Inferior parietal cortex (tissue), 1 donor: ENCODE measurements at regions not wholly inside any gene's neighbourhood (a gene's known extent, or its start where the extent isn't known, plus 50 kb on each side); places are given as distances from the start of the nearest gene placed in this dataset.
A peak's percentile ranks its signal among the peaks of the same experiment; 100 is the strongest.

Experiments used
- DNase-seq: peaks from one replicate; pipeline ENCODE4 v3.0.0-alpha.2; 2016; ENCODE audit errors: extremely low spot score

DNA sequence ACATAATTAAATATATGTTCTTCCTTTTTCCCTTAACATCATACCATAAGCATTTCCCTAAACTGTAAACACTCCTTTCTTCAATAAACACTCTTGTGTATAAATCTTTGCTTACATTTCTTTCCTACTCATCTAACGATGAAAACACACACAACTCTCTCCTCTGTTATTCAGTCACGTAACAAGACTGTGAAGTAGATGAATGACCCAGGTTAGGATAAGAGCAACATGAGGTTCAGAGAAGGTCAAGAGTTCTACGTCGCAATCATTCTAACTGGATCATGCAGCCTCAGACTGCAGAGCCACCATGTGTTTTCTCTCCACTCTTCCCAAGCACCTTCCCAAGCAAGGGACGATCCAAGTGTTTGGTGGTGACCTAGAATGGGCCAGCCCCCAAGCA, 70.5 kb upstream of the SPTLC1 start:
- DNase-seq: no peak

DNA sequence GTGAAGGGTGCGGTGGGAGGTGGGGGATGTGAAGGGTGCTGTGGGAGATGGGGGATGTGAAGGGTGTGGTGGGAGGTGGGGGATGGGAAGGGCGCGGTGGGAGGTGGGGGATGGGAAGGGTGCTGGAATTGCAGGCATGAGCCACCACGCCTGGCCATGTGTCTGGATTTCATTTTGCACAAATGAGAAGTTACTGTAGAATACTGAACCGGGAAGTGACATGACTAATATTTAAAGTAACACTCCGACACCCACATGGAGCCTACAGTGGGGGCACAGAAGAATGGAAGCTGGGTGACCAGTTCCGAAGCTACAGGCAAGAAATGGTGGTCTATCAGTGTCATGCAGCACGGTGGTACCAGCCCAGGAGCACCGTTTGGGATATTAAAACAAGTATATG, 69.9 kb upstream of the SPTLC1 start:
- DNase-seq: no peak

DNA sequence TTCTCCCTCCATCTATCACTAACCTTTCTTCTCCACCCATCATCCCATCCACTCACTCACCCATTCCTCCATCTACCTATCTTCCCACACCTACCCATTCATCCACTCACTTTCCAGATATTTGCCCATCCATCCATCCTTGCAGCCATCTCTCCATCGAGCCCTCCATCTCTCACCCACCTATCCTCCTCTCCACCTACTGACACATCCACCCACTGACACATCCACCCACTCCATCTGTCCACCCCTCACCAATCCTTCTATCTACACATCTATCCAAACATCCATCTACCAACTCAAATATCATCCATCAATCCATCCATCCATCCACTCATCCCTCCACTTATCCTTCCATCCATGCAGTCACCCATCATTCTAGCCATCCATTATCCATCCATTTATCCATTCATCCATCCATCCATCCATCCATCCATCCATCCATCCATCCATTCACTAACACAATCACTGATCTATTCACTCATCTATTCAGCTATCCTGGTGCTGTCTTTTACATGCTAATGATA, 68.9 kb upstream of the SPTLC1 start:
- DNase-seq: no peak

DNA sequence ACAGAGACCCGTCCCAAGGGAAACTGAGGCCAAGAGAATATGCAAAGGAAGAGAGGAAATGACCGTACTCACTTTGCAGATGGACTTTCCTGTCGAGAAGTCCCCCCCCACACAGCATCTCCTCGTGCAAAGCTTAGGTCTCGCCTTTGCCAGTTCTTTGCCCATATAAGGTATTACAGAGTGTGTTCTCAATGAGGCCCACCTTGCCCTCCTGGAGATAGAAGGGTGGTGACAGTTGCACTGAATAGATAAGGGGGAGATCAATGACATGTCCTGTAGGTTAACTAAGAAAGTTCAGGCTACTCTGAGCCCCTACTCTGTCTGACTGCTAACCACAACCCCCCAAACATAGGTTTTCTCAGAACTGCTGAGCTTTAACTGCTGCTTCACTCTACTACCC, 68.2 kb upstream of the SPTLC1 start:
- DNase-seq: no peak

DNA sequence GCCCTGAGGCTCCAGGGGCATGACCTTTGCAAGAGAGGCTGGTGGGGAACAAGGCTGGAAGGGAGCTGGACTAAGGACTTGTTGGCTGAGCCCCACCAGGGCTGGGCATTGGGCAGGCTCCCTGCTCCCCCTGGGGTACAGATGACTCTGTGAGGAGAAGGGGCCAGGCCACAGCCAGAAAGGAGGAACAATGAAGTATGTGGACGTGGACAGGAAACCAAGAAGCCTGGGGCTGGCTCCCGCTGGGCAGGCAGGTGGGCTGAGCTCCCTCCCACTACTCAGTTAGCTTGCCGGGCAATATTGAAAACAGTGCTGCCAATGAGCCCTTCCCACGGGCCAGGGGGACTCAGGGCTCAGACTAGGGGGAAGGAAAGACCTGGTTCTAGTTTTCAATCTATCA, 66.1 kb upstream of the SPTLC1 start:
- DNase-seq: no peak

DNA sequence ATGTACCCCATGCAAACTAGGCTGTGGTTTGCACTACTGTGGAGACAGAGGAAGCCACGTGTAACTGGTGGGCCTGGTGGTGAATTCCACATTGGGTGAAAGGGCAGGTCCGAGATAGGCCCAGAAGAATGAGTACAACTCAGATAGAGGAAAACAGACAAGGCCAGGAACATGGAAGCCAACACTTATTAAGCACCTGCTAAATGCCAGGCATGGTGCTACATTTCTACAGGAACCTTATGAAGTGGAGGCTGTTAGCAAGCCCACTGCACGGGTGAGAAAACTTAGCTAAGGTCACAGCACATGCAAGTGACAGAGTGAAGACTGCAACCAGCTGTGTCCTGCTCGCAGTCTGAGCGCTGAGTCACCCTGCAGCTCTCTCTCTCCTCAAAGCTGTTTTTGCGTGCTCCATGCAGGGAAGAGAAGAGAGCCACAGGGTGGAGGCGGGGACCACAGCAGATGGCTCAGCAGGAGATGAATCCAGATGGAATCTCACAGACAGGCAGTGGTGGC, 65.5 kb upstream of the SPTLC1 start:
- peak; percentile 59 for DNase-seq

DNA sequence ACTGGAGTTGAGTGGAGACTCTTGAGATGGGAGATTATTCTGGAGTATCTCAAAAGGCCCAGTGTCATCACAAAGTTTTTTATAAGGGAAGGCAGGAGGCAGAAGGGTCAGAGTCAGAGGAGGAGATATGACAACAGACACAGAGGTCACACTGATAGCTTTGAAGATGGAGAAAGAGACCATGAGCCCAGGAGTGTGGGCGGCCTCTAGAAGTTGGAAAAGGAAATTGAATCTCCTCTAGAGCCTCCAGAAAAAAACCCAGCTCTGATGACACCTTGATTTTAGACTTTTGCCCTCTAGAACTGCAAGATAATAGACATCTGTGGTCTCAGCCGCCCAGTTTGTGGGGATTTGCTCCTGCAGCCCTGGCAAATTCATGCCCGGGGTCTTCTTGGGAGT, 64.8 kb upstream of the SPTLC1 start:
- no peak for DNase-seq

DNA sequence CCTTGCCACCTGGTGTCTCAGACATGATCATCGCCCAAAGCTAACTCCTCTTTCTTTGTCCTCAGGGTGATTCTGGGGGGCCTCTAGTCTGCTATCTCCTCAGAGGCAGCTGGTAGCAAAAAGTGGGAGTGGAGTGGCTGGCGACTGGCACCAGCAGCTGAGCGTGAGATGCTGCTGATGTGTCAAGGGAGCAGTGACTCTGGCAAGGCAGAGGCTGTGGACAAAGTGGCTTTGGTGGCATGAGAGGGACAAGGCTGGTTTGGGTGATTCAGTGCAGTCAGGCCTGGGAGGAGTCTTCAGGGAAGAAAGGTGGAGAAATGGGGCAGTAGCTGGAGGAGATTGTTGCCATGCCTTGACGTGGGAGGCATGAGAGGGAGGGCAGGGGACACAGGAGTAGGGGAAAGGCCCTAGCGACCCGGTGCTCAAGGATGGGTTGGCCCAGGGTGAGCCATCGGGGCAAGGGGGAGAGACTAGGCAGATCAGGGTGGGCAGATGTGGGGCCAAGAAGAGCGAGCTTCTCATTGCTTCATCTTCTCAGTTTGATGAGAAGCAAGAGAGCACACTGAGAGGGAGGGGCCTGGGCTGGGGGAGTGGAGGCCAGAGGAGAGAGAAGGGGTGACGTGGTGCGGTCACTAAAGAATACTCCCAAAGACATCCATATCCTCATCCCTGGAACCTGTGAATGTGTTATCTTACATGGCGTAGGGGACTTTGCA, 64.2 kb upstream of the SPTLC1 start:
- DNase-seq: no peak

DNA sequence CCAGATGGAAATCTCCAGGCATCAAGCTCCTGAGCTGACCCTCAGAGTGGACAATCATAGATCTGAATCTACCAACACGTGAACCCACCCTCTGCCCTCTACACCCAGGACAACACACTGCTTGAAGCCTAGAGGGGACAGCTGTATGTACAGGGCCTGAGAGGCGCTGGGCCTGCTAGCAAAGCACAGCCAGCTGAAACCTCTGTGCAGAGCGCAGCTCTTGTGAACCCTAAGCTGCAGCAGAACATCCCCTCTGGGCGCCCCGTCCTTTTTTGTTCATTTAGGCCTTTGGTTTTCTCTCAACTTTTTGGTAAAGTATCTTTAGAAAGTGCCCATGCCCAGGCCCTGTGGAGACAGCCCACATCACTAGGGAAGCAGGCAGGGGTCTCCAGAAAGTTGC, 62.4 kb upstream of the SPTLC1 start:
- DNase-seq: no peak

DNA sequence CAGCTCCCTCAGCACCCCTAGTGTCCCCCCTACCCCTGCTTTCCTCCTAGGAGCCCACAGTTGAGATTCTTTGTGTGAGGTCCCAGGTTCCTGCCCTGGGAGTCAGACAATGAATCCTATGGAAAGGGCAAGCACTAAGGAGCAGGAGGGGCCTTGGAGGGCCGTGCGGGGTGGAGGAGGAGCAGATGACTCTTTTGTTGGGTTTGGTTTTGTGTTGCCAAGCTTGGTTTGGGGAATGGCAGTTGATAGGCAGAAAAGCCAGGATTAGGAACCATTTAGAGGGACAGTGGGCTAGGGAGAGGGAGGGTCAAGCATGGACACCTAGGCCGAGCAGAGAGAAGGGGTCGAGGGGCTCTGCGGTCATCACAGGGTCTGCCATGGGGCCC, 61.6 kb upstream of the SPTLC1 start:
- DNase-seq: no peak

DNA sequence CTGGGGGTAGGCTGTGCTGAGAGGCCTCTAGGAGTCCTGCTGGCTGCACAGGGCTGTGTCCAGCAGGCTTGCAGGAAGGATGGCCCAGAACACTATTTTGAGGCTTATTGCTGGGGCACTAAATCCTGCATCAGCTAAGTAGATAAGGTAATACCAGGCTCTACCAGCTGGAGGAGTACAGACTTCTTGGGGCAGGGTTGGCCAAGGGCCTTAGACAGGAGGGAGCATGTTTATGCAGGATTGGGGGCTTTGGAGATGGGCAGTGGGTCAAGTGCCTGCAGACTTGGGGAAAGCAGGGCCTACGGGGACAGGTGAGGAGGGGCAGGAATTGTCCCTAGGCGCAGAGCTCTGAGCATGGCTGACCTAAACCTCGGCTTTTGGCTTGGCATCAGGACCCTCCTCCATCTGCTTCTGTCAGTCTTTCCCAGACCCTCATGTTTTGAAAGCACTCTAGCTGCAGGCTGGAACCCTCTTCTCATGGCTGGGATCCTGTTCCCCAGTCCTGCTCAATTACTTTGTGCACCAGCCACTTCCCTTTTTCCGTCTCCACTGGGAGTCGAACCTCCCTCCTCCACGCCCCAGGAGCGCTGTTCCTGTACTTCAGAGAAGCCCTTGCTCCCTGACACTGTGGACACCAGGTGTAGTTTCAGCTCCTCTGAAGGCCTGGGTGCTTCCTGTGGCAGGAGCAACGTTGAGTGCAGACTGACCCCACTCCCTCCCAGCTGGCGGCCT, 61.0 kb upstream of the SPTLC1 start:
- no peak for DNase-seq

DNA sequence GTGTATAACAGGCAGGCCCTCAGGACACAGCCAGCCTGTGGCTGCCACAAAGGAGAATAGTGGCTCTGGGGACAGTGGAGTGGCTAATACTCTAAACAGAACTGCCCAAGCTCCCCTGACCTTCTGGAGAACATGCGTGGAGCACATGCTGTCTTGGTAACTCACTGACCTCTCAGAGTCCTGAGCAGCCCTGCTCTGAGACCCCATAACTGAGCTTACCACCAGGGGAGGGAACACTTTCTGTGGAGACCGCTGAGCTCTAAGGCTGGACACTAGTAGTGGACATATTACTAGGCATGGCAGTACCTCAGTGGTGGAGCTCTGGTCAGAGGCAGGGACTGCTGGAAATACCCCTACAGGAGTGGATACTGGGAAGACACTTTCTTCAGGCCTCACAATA, 60.2 kb upstream of the SPTLC1 start:
- DNase-seq: no peak

DNA sequence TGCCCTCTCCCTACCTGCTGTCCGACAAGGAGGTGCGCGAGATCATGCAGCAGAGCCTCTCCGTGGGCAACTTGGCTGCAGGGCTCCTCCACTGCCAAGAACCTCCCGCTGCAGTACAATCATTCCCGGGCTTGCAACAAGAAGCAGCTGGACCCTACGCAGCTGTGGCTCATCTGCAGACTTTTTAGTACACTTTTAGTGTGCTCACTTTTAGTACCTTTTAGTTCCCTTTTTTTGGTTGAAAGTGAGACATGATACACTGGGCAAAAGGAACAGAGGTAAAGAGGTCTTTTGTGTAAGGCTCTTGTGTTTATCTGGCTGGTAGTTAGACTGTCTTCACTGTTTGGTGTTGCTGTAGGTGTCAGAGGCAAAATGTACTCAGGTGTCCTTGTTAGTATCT, 58.1 kb upstream of the SPTLC1 start:
- DNase-seq: no peak

DNA sequence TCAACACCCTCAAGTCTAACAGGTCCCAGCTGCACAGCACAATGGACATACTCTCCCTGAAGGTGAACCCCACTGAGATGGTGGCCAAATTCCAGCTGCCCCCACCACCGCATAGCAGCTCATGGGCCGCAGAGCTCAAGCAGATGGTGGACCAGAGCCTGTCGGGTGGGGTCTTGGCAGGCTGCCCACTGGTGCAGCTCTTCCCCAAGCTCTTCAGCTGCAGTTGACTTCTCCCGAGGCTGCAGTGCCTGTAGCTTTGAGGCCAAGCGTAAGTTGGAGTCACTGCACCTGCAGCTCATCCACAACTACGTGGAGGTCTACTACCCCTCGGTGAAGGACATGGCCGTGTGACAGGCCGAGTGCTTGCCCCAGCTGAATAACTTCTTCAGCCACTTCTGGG, 56.6 kb upstream of the SPTLC1 start:
- DNase-seq: no peak

DNA sequence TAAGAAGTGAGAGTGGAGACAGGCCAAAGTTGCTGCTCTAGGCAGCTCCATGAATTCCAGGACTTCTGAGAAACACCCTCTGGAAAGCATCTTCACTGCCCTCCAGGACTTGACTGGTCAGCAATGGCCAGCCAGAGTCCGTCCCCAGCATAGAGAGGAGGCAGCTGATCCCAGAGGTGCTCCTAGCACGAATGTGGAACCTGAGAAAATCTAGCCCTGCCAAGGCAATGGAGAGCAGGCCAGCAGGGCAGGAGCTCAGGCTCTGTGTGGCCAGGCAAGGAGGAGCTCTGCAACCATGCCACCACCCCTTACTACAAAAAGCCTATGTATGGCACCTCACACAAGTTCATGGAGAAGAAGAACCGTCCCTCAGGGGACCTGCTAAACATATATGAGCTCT, 56.1 kb upstream of the SPTLC1 start:
- DNase-seq: no peak

DNA sequence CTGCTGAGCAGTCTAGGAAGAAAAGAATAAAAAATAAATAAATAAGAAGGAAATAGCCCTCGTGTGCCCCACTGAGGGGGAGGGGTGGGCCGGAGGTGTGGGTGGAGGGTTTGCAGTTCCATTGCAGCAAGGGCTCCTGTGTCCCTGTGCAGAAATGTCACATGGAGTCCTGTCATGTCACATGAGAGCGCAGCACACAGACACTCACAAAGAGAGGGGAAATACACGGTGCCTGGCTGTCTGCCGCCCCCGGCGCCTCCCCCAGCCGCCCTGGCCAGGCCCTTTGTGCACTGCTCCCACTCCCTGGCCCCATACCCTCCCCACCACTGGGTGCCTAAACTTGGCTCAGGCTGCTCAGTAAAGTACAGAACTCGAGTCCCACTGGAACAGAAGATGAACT, 55.6 kb upstream of the SPTLC1 start:
- DNase-seq: no peak

DNA sequence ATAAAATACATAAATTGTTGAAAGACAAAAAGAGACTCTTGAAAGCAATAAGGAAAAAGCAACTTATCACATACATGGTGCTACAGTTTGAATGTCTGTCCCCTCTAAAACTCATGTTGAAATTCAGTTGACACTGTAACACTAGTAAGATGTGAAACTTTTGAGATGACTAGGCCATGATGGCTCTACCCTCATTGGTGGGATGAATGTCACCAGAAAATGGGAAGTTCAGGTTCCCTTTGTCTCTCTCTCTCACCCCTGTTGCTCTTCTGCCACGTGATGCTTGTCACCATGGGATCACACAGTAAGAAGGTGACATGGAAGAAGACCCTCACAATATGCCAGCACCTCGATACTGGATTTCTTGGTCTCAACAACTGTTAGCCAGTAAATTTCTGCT, 50.3 kb upstream of the SPTLC1 start:
- DNase-seq: no peak
